Iris pigment epithelial cell (primary cell): ENCODE measurements at regions not wholly inside any gene's neighbourhood (a gene's known extent, or its start where the extent isn't known, plus 50 kb on each side); places are given as distances from the start of the nearest gene placed in this dataset.

Source experiments
- DNase-seq: peaks from one replicate; pipeline ENCODE4 v3.0.0-alpha.2; 2011; ENCODE audit warnings: low read depth

GRCh38 chr3:24843955-24844354 lies 349.3 kb upstream of the THRB start:
- DNase-seq, result no peak

DNA sequence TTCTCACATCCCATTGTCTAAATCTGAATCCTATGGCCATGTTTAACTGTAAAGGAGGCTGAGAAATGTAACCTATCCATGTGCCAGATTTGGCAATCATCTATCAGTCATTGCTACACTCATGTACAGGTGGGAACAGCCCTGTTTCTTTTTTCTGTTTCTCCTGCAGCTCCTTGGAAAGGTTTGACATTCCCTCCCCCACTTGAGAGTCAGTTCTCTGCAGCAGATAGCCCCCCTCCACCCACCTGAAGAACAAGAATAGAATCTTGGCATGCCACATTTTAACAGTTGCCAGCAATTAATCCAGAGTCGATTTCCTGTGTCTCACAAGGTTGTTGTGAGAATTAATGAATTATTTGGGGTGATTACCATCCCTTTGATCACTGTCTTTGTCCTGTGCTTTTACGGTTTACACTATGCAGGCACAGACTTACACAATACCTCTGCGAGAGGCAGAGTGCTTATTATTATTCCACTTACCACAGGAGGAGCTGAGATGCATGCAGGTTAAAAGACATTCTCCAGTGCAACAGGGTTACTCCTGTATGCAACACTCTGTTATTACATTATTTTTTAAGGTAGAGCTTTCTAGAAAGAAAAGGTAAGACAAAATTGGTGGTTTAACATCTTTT lies 351.0 kb upstream of the THRB start:
- no peak for DNase-seq

DNA sequence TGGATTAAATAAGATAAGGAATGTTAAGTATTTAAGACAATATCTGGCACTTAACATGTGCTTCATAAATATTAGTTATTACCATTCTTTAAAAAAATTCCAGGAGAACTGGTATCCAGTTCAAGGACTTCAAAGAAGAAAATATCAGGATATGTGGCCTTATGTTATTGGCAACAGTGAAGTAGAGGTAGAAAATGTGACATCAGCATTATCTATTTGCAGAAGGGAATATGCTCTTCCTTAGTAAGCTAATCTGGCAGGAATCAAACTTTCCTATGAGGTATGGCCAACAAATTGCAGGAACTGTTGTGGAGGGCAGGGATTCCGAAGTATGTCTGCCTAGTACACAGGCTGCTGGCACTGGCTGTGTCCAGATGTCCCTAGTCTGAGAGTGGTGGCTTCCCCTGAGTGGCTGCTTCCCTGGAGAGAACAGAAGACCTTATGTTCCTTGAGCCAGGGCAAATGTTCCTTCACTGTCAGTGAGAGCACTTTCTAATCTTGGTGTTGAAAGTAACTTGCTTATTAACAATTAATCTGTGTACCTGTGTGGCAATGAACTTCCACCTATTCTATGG lies 351.7 kb upstream of the THRB start:
- no peak for DNase-seq

DNA sequence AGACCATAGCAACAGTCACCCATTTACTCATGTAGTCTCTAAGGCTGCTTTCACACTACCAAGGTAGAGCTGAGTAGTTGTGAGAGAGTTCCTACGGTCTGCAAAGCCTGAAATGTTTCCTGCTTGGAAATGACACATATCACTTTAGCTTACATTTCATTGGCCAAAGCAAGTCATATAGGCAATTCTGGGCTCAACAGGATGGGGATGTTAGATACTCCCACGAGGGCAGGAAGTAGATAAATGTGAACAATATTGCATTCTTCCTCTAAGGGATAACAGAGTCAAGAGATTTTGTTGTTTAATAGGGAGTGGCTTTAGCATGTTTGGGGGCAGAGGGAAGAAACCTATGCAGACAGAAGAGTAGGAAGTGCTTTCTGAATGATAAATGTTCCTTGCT lies 355.6 kb upstream of the THRB start:
- no peak for DNase-seq

- no peak for DNase-seq
Observed at GRCh38 chr3:24853685-24854490, 359.2 kb upstream of the THRB start.

- DNase-seq, result no peak
Observed at GRCh38 chr3:24854748-24855147, 360.1 kb upstream of the THRB start.

DNA sequence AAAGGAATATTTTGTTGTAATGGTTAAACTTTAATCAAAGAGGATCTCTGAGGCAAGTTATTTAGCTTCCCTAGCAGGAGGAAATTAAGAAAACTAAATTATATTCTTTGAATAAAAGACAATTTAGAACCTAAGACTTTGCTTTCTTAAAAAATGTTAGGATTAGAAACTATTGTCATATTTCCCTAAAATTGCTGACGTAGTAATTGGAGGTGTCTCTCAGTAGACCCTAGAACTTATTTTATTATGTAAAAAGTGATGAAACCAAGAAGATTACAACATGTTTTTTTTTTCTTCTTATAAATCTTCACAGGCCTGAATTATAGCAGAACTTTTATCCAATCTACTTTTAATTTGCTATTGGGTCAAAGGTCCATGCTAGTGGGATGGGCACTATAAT lies 363.3 kb upstream of the THRB start:
- DNase-seq, result no peak

- no peak for DNase-seq
Observed at GRCh38 chr3:24863215-24863614, 368.6 kb upstream of the THRB start.

DNA sequence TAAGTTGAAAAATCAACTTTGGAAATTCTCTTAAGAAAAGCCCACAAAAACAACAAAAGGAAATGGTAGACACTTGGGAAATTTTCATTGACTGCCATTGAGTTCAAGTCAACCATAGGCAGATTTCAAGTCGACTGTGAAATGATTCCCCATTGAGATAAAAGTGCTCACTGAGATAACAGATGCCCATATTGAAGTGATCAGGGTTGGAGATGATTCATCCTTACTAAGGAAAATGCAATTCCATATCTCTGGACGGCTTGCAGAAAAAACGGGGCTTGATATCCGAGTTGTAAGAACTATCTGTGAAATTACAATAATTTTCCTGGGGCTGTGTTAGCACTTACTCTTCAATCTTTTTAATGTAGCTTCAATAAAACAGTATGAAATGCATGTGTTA lies 373.1 kb upstream of the THRB start:
- DNase-seq, result no peak

DNA sequence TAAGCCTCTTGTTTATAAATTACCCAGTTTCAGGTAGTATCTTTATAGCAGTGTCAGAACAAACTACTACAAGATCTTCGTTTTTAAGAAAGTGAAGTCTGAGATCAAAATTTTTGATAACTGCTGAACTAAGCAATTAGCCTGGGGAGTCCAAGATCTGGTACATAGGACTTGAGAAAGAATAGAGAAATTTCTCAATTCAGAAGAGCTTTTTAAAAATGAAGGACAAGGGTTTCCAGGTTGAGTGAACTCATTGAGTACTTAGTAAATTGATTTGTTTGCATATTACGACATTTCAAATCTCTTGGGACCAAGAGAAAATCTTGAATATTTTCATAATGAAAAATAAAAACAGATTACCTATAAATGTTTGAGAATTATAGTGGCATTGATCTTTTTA lies 386.6 kb upstream of the THRB start:
- no peak for DNase-seq

- no peak for DNase-seq
Observed at GRCh38 chr3:24886501-24886900, 391.9 kb upstream of the THRB start.

DNA sequence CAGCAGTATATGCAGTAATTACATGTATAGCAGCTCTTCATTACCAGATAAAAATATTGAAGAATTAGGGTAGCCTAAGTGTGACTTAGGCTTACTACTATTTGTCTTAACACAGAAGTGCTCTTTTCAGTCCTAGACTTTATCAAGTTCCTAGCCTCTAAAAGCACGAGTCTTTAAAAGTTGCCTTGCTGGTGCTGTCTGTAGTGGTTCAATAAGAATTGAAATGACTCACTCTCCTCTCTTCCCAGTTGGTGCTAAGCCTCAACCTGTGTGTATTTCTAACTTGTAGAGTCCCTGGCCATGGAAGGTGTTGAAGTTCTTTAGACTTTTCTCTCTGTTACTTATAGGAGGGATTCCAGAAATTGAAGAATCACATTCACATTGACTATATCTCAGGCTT lies 395.4 kb upstream of the THRB start:
- no peak for DNase-seq

DNA sequence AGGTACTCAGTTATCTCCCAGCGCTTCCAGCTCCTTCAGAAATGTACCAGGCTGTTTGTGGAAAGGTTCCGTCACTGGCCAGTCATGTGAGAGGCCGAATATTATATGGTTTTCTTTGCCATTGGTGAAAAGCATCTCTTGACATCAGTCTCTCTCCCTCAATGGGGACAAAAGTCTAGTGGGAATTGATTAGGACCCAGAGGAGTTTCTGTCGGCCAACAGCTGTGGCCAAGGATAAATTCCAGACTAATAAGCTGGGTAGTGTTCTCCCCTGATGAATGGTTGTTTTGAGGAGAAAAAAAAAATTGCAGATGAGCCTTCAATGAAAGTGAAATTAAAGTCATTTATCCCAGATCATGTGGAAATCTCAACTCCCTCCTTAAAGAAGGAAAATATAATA lies 404.7 kb upstream of the THRB start:
- no peak for DNase-seq

- DNase-seq, result no peak
Observed at GRCh38 chr3:24899901-24900603, 405.4 kb upstream of the THRB start.

DNA sequence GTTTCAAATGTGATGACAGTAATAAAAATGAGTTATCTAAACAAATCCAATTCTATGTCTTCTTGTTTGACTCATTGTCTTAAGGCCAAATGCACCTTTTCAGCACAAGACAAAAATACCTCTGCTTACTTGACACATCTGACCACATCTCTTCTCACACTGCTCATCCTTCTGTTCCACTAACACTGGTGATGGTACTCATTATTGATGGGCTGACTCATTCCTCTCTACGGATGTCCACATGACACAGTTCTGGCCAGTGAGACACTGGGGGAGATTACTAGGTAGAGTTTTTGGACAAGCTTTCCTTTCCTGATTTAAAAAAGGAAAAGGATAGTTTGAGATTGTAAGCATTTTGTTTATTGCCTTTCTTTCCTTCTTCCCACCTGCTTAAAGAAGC lies 410.6 kb upstream of the THRB start:
- DNase-seq, result no peak

- no peak for DNase-seq
Observed at GRCh38 chr3:24907106-24907505, 412.5 kb upstream of the THRB start.

DNA sequence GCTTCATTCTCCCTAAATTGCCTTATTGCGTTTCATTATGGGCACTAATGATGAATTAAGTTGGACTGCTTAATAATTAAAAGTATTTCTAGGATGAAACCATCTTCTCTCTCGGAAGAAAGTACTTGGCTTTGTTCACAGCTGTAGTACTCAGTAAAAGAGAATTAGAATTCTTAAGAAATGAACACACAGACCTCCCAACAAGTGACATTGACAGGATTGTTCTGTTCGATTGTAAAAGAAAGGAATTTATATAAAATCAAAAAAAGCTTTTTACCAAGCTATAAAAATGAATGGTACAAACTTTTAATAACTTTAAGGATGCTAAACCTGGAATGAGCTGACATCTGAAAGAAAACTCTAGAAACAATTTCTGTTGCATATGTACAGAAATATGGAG lies 416.4 kb upstream of the THRB start:
- no peak for DNase-seq

DNA sequence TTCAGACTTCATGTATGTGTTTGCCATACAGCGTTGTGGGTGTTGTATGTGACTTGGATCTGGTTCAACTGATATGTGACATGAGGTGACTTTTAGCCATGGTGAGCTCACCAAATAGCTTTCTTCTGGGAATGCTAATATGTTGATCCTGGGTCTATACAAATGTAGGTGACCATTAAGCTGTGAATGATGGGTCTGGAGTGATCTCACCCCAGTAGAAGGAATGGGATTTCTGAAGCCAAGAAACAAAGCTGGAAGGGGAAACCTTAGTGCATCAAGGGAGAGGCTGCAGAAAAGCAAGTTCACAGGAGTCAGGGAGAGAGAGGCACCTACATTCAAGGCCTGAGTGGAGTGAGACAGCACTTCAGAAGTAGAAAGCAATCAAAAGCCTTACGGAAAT lies 421.0 kb upstream of the THRB start:
- no peak for DNase-seq

DNA sequence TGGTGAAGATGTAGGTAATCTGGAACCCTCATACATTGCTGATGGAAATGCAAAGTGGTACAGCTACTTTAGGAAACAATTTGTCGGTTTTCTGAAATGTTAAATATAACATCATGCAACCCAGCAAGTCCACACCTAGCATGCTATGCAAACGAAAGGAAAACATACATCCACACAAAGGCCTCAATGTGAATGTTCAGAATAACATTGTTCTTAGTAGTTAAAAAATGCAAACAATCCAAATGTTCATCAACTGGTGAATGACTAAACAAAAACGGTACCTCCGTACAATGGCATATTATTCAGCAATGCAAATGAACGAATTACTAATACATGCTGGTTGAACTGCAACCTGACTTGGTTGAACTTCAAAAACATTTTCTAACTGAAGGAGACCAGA lies 423.3 kb upstream of the THRB start:
- no peak for DNase-seq

GRCh38 chr3:24923570-24923969 lies 428.9 kb upstream of the THRB start:
- DNase-seq, result no peak

DNA sequence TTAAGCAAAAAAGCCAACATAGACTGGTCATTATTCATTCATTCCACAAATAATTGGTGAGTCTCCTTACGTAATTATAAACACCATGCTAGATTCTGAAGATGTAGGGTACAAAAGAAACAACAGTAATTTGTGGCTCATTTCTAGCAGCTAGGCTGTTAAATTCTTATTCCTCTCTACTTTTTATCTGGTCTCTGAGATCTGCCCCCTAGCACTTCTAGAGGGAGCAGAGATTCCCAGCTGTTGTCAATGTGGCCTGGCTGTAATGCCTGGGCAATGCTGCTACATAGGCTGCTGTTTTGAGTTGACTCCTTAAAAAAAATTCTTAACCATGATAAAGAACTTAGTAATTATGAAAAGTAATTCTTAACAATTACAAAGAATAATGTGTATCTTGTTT lies 434.9 kb upstream of the THRB start:
- no peak for DNase-seq

DNA sequence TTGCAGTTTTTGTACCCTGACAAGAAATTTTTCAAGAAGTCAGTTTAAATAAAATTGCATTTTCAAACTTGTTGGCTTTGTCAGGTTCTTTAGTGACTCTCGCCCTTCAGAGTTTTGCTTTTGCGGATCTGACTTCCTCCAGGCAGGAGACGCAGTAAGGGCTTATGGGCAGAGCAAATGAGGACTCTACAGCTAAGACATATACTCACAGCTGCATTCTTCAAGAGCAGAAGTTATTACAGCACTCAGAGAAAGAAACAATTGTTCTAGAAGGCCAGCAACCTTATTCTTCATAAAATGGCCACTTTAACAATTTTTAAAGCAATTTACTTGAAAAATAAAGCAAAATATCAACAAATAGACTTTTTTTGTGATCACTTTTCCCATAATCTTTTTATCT lies 438.8 kb upstream of the THRB start:
- DNase-seq, result no peak

GRCh38 chr3:24936574-24936973 lies 441.9 kb upstream of the THRB start:
- no peak for DNase-seq
